GM19452 (cell line): ENCODE measurements at regions not wholly inside any gene's neighbourhood (a gene's known extent, or its start where the extent isn't known, plus 50 kb on each side); places are given as distances from the start of the nearest gene placed in this dataset.

Source experiments
- ATAC-seq: cut with Tn5 transposase; IDR thresholded peaks from one replicate; pipeline ENCODE4 v1.9.1; 2021; ENCODE audit not compliant: unreplicated experiment

DNA sequence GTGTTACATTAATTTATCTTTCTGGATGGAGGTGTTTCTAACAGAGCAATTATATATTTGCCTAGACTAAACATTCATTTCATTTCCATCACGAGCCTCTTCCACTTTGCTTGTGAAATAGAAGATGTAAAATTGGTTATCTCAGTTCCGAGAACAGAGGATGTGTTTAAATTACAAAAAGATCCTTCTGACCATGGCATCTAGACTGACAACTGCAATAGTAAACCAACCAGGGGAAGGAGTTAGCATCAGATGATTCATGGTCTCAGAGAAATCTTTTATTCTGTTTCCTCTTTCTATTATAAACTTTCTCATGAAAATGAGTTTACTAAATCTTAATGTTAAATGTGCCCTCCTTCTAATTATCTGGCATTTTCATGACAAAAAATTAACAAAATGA is 149.8 kb upstream of the WDR11 start:
- no peak for ATAC-seq

- ATAC-seq: no peak
Measured at GRCh38 chr10:120702032-120702431, 149.1 kb upstream of the WDR11 start.

- ATAC-seq: no peak
Measured at GRCh38 chr10:120705309-120705708, 145.9 kb upstream of the WDR11 start.

DNA sequence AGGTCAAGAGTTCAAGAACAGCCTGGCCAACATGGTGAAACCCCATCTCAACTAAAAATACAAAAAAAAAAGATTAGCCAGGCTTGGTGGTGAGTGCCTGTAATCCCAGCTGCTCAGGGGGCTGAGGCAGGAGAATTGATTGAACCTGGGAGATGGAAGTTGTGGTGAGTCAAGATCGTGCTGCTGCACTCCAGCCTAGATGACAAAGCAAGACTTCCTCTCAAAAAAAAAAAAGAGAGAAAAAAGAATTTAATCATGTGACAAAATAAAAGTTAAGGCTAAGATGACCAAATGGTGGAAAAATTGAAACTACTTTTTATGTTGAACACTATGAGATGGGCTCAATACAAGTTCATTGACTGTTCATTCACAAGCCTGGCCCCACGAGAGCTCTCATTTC is 141.1 kb upstream of the WDR11 start:
- no peak for ATAC-seq

- no peak for ATAC-seq
Measured at GRCh38 chr10:120711860-120712259, 139.3 kb upstream of the WDR11 start.

GRCh38 chr10:120713573-120714205 is 137.5 kb upstream of the WDR11 start:
- ATAC-seq: no peak

DNA sequence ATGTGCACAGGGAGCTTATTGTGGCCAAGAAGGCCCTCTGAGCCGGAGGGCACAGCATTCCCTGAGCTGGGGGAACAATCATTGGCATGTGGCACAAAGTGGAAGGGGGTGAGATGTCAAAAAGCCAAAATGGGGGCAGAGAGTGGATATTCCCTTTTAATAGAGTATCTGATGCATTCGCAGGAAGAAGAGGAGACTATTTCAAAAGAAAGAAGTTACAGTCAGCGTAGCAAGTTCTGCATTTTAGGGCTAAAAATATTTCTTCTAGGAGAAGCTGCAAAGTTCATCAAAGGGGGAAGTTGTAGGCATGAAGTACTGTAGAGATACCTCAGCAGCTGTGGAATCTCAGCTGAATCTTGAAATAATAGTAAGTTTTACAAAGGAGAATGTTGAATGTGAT is 136.0 kb upstream of the WDR11 start:
- ATAC-seq: no peak

DNA sequence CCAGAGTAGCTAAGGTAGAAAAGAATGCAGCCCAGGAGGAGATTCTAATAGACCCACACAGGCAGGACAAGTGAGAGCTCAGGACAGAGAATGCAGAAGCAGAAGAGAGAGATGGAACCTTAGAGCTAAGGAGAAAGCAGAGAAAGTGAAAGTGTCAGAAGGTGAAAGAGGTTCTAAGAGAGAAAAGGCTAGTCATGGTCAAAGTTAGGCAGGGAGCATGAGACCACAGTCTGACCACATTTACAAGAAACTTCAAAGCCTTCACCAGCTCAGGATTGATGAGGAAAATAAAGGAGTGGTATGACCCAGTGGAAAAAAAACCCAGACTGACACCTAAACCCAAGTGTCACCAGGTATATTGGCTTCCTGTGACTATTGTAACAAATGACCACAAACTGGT is 131.8 kb upstream of the WDR11 start:
- ATAC-seq: peak; percentile 69

GRCh38 chr10:120727001-120727400 is 124.2 kb upstream of the WDR11 start:
- no peak for ATAC-seq

GRCh38 chr10:120729547-120729946 is 121.6 kb upstream of the WDR11 start:
- no peak for ATAC-seq

- no peak for ATAC-seq
Measured at GRCh38 chr10:120732067-120732466, 119.1 kb upstream of the WDR11 start.

DNA sequence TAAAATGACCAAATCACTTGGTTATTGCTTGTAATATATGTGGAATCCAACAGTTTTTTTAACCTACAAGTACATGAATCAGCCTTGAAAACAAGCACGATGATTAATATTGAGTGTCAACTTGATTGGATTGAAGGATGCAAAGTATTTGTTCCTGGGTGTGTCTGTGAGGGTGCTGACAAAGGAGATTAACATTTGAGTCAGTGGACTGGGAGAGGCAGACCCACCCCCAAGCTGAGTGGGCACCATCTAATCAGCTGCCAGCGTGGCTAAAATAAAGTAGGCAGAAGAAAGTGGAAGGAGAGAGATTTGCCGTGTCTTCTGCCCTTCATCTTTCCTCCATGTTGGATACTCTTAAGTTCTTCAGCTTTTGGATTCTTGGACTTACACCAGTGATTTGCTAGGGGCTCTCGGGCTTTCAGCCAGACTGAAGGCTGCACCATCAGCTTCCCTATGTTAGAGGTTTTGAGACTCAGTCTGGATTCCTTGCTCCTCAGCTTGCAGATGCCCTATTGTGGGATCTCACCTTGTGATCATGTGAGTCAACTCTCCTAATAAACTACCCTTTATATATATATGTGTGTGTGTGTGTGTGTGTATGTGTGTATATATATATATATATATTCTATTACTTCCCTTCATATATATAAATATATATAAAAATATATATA is 118.4 kb upstream of the WDR11 start:
- ATAC-seq: no peak

DNA sequence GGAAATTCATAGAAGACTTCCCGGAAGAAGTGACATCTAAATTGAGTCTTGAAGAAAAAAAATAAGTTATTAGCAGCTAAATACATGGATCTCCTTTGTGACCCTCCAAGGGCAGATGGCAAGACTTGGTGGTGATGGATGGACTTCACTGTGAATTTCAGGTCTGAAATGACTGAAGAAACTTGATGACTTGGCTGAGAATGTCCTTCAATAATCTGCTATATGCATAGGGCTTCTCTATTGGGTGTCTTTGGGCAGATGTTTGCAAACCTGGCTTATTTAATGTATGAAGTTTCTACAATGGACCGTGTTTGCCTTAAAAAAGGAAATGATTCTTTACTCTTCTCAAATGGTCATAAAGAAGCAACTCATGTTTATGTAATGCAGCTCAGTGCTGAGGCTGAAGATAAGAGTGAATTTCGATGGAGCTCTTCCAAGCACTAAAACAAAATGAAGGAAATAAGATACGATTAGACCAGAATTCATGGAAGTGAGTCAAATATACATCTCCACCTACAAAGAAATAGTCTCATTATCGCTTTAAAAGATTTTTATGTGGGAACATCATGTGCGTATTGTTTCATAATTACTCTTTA is 116.6 kb upstream of the WDR11 start:
- no peak for ATAC-seq

DNA sequence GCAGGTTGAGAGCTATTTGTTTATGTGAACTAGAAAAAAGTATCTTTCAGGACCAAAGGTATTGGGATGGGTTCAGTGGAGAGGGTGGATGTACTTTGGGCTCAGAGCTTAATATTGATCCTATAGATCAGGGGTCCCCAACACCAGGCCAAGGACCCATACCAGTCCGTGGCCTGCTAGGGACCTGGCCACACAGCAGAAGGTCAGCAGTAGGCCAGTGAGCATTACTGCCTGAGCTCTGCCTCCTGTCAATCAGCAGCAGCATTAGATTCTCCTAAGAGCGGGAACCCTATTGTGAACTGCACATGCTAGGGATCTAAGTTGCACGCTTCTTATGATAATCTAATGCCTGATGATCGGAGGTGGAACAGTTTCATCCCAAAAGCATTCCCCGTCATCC is 115.8 kb upstream of the WDR11 start:
- ATAC-seq: no peak

- ATAC-seq: no peak
Measured at GRCh38 chr10:120735773-120736371, 115.3 kb upstream of the WDR11 start.

GRCh38 chr10:120736377-120736776 is 114.8 kb upstream of the WDR11 start:
- ATAC-seq: no peak

GRCh38 chr10:120738658-120739057 is 112.5 kb upstream of the WDR11 start:
- no peak for ATAC-seq

- ATAC-seq: no peak
Measured at GRCh38 chr10:120741396-120741795, 109.8 kb upstream of the WDR11 start.

DNA sequence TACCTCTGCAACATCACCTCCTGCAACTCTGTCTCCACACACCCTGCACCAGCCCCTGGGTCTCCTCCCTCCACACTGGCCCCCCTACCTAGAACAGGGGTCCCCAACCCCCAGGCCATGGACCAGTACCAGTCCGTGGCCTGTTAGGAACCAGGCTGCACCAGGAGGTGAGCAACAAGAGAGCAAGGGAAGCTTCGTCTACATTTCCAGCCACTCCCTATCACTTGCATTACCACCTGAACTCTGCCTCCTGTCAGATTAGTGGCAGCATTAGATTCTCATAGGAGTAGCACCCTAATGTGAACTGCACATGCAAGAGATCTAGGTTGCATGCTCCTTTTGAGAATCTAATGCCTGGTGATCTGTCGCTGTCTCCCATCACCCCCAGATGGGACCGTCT is 108.8 kb upstream of the WDR11 start:
- no peak for ATAC-seq

GRCh38 chr10:120744040-120744439 is 107.1 kb upstream of the WDR11 start:
- ATAC-seq: no peak

- ATAC-seq: no peak
Measured at GRCh38 chr10:120746001-120746777, 105.0 kb upstream of the WDR11 start.
